MM.1S (cell line): ENCODE measurements at regions not wholly inside any gene's neighbourhood (a gene's known extent, or its start where the extent isn't known, plus 50 kb on each side); places are given as distances from the start of the nearest gene placed in this dataset.

Source experiments
- EZH2phosphoT487 ChIP-seq: fragments of 300-600 bp; sonication (generic); IDR thresholded peaks from 2 replicates; pipeline ENCODE4 v1.6.1; 2018; ENCODE audit warnings: antibody characterized with exemption, low read length
- TF ChIP-seq, protein P1 (sequence below): fragments of 300-600 bp; sonication (generic); IDR thresholded peaks from 2 replicates; pipeline ENCODE4 v1.5.1; 2016; ENCODE audit warnings: antibody characterized with exemption, low read length, mixed read lengths

GRCh38 chr4:27835851-27836250 lies 975.2 kb downstream of the STIM2 start:
- TF ChIP-seq, protein P1, sequence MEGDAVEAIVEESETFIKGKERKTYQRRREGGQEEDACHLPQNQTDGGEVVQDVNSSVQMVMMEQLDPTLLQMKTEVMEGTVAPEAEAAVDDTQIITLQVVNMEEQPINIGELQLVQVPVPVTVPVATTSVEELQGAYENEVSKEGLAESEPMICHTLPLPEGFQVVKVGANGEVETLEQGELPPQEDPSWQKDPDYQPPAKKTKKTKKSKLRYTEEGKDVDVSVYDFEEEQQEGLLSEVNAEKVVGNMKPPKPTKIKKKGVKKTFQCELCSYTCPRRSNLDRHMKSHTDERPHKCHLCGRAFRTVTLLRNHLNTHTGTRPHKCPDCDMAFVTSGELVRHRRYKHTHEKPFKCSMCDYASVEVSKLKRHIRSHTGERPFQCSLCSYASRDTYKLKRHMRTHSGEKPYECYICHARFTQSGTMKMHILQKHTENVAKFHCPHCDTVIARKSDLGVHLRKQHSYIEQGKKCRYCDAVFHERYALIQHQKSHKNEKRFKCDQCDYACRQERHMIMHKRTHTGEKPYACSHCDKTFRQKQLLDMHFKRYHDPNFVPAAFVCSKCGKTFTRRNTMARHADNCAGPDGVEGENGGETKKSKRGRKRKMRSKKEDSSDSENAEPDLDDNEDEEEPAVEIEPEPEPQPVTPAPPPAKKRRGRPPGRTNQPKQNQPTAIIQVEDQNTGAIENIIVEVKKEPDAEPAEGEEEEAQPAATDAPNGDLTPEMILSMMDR = no peak
- TF ChIP-seq EZH2phosphoT487 = no peak
